ENCODE measurements at regions not wholly inside any gene's neighbourhood (a gene's known extent, or its start where the extent isn't known, plus 50 kb on each side); places are given as distances from the start of the nearest gene placed in this dataset.
A peak's percentile ranks its signal among the peaks of the same experiment; 100 is the strongest.

GRCh38 chr4:145301386-145302080, 121.1 kb upstream of the OTUD4 start:
- DNase-seq (ENCODE audit: low read depth) = peak; percentile 36
- TF ChIP-seq CTCF (IDR thresholded peaks at IDR 0.05; ENCODE audit: low read length, missing control alignments) = no peak
- no peak overlapping the region for H3K4me3 ChIP-seq (replicated peaks; ENCODE audit: low read depth, low read length)

GRCh38 chr4:145299380-145300076, 119.1 kb upstream of the OTUD4 start:
- TF ChIP-seq CTCF (IDR thresholded peaks at IDR 0.05; ENCODE audit: low read length, missing control alignments) = no peak
- DNase-seq (ENCODE audit: low read depth) = peak; percentile 31
- no peak overlapping the region for H3K4me3 ChIP-seq (replicated peaks; ENCODE audit: low read depth, low read length)

GRCh38 chr4:145298885-145299284, 118.5 kb upstream of the OTUD4 start:
- no peak for DNase-seq (ENCODE audit: low read depth)
- no peak overlapping the region for H3K4me3 ChIP-seq (replicated peaks; ENCODE audit: low read depth, low read length)
- no peak for TF ChIP-seq CTCF (IDR thresholded peaks at IDR 0.05; ENCODE audit: low read length, missing control alignments)

- no peak for TF ChIP-seq CTCF (IDR thresholded peaks at IDR 0.05; ENCODE audit: low read length, missing control alignments)
Measured at GRCh38 chr4:145297556-145297955, 117.2 kb upstream of the OTUD4 start.

GRCh38 chr4:145295547-145295946, 115.2 kb upstream of the OTUD4 start:
- no peak for TF ChIP-seq CTCF (IDR thresholded peaks at IDR 0.05; ENCODE audit: low read length, missing control alignments)
- DNase-seq (ENCODE audit: low read depth) = no peak

More at GRCh38 chr4:145297556-145297955, 117.2 kb upstream of the OTUD4 start:
- no peak for DNase-seq (ENCODE audit: low read depth)
- no peak overlapping the region for H3K4me3 ChIP-seq (replicated peaks; ENCODE audit: low read depth, low read length)

GRCh38 chr4:145295122-145295521, 114.7 kb upstream of the OTUD4 start:
- no peak for DNase-seq (ENCODE audit: low read depth)
- TF ChIP-seq CTCF (IDR thresholded peaks at IDR 0.05; ENCODE audit: low read length, missing control alignments) = no peak
- H3K4me3 ChIP-seq (replicated peaks; ENCODE audit: low read depth, low read length) = no peak overlapping the region

More at GRCh38 chr4:145295547-145295946, 115.2 kb upstream of the OTUD4 start:
- H3K4me3 ChIP-seq (replicated peaks; ENCODE audit: low read depth, low read length) = no peak overlapping the region
